Lower lobe of right lung (tissue), 2 donors: ENCODE measurements at regions not wholly inside any gene's neighbourhood (a gene's known extent, or its start where the extent isn't known, plus 50 kb on each side); places are given as distances from the start of the nearest gene placed in this dataset.

Source experiments
- ATAC-seq, 2 donors: fragments of 200-7000 bp; cut with Tn5 transposase; one replicate each; pipeline ENCODE4 v1.9.1; 2020 to 2022; ENCODE audit warnings: mild to moderate bottlenecking in 2 of 2, moderate library complexity in 2 of 2
- DNase-seq: peaks from one replicate; pipeline ENCODE4 v3.0.0-alpha.2; 2020
- H3K27ac ChIP-seq: fragments of 200-600 bp; one replicate; pipeline ENCODE4 v1.8.0; 2022
- H3K27me3 ChIP-seq: fragments of 200-600 bp; one replicate; pipeline ENCODE4 v1.8.0; 2022; ENCODE audit warnings: low read depth
- H3K36me3 ChIP-seq: fragments of 200-600 bp; one replicate; pipeline ENCODE4 v1.8.0; 2022; ENCODE audit warnings: mild to moderate bottlenecking
- H3K4me1 ChIP-seq: fragments of 200-600 bp; one replicate; pipeline ENCODE4 v1.8.0; 2022
- H3K4me3 ChIP-seq: fragments of 200-600 bp; one replicate; pipeline ENCODE4 v1.8.0; 2022; ENCODE audit warnings: mild to moderate bottlenecking
- H3K9me3 ChIP-seq: fragments of 200-600 bp; one replicate; pipeline ENCODE4 v1.8.0; 2022
- intact Hi-C: fragments of 100-400 bp; cut with DNase I; formaldehyde crosslinking; loops from one replicate; pipeline ENCODE4 v1.11.0; 2022
- TF ChIP-seq, protein P1 (sequence below): fragments of 200-600 bp; IDR thresholded peaks from one replicate; pipeline ENCODE4 v1.8.0; 2022; ENCODE audit warnings: antibody characterized with exemption, mild to moderate bottlenecking
- donor health status: DM: no; HTN: yes; CAD: no; lungs with severe emphysema.

DNA sequence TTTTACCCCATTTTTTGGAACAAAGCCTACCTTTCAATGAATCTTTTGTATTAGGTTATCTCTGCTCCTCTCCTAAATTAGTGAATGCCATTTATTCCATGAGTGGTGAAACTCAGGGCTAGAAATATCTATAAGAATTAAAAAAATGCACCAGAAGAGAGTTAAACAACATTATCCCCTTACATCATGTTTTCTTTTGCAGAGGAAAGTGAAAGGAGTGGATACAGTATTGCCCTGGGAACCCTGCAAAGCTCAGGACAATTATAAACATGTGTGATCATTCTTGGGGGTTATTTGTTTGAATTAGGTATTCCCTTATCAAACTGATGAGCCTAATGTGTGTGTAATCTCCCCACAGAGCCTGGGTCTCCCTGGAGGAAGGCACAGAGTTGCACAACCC lies 559.2 kb downstream of the RNF144A start:
- ATAC-seq, result no peak
- intact Hi-C loops, result no loop called here
- no peak for DNase-seq
- no peaks in the 10 kb centered on the region for H3K4me1 ChIP-seq
- no peaks in the 10 kb centered on the region for H3K36me3 ChIP-seq
- TF ChIP-seq, protein P1, sequence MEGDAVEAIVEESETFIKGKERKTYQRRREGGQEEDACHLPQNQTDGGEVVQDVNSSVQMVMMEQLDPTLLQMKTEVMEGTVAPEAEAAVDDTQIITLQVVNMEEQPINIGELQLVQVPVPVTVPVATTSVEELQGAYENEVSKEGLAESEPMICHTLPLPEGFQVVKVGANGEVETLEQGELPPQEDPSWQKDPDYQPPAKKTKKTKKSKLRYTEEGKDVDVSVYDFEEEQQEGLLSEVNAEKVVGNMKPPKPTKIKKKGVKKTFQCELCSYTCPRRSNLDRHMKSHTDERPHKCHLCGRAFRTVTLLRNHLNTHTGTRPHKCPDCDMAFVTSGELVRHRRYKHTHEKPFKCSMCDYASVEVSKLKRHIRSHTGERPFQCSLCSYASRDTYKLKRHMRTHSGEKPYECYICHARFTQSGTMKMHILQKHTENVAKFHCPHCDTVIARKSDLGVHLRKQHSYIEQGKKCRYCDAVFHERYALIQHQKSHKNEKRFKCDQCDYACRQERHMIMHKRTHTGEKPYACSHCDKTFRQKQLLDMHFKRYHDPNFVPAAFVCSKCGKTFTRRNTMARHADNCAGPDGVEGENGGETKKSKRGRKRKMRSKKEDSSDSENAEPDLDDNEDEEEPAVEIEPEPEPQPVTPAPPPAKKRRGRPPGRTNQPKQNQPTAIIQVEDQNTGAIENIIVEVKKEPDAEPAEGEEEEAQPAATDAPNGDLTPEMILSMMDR, result no peak
- no peak overlapping the region for H3K4me3 ChIP-seq
- H3K27ac ChIP-seq, result no peak overlapping the region
- no peaks in the 10 kb centered on the region for H3K27me3 ChIP-seq
- no peaks in the 10 kb centered on the region for H3K9me3 ChIP-seq

DNA sequence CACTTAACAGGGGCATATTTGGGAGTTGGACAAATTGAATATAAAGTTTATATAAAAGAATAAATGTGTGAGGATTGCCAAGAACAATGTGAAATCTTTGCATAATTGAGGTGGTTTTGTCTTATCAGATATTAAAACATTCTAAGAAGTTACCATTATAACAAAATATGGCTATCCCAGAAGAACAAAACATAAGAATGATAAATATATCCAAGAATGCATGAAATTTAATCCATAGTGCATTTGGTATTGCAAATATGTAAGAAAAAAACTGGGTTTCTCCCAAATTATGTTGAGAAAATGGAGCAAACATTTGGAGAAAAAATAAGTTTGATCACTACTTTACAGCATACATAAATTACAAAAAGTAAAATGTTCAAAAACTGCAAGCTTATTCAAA lies 562.4 kb downstream of the RNF144A start:
- Histone ChIP-seq H3K36me3 (no peaks in the 10 kb centered on the region), H3K4me1 (no peaks in the 10 kb centered on the region), H3K27me3 (no peaks in the 10 kb centered on the region), H3K4me3 (no peak overlapping the region), H3K9me3 (no peaks in the 10 kb centered on the region), H3K27ac (no peak overlapping the region)
- intact Hi-C loops, result no loop called here
- no peak for ATAC-seq
- TF ChIP-seq, protein P1, result no peak
- no peak for DNase-seq

DNA sequence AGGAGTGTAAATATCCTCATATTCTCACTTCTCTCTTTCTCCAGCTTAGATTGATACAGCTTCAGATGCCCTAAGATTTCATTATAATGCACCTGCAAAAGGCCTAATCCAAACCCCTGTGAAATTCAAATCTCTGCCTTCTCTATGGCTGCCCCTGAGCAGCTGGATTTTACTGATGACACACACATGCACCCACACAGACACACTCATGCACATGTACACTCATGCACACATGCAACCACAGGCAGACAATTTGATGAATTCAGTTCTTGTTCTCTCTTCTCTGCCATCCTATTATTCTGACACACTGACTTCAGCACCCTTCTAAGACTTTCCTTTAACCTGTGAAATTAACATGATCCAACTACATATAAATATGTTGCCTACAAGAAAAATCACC lies 563.2 kb downstream of the RNF144A start:
- Histone ChIP-seq H3K36me3 (no peaks in the 10 kb centered on the region), H3K27me3 (no peaks in the 10 kb centered on the region), H3K4me3 (no peak overlapping the region), H3K4me1 (no peaks in the 10 kb centered on the region), H3K27ac (no peak overlapping the region), H3K9me3 (no peaks in the 10 kb centered on the region)
- TF ChIP-seq, protein P1, result no peak
- DNase-seq (no peak), ATAC-seq (no peak)
- intact Hi-C loops, result no loop called here

DNA sequence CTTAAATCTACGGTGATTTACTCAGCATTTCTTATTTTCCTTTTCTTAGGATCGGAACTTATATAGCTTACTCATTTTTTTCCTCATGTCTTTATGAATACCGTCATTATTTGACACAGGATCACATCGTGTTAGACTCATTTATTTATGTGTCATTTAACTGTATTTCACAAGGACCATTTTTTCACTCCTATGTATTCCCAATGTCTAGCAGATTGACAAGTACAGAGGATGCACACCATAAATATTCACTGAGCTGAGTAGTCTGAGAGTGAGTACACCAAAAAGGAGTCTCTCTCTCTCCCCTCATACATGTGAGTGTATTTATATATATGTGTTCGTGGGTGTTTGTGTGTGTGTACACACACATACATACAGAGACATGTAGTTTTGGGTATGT lies 573.5 kb downstream of the RNF144A start:
- TF ChIP-seq, protein P1, result no peak
- intact Hi-C loops, result no loop called here
- Histone ChIP-seq H3K36me3 (no peaks in the 10 kb centered on the region), H3K9me3 (no peaks in the 10 kb centered on the region), H3K27ac (no peak overlapping the region), H3K27me3 (no peaks in the 10 kb centered on the region), H3K4me3 (no peak overlapping the region), H3K4me1 (no peaks in the 10 kb centered on the region)
- DNase-seq (no peak), ATAC-seq (no peak)

DNA sequence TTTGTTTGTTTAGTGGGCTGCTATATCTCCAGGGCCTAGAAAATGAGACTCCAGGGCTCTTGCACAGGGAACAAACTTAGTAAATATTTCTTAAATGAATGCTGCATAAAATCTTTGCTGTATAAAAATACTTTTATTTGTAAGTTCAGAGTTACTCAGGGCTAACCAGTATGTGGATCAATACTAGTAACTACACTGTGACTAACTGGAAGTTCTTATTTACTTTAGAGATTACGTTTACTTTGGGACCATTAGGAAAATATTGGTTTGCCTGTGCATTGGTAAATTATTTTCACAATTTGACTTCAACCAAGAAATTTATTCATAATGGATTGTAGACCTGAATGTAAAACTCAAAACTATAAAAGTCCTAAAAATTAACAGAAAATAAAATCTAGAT lies 575.5 kb downstream of the RNF144A start:
- H3K4me1 ChIP-seq, result no peaks in the 10 kb centered on the region
- no peak overlapping the region for H3K27ac ChIP-seq
- no peaks in the 10 kb centered on the region for H3K27me3 ChIP-seq
- TF ChIP-seq, protein P1, result no peak
- intact Hi-C loops, result no loop called here
- ATAC-seq, result no peak
- H3K36me3 ChIP-seq, result no peaks in the 10 kb centered on the region
- H3K9me3 ChIP-seq, result no peaks in the 10 kb centered on the region
- no peak overlapping the region for H3K4me3 ChIP-seq
- no peak for DNase-seq

DNA sequence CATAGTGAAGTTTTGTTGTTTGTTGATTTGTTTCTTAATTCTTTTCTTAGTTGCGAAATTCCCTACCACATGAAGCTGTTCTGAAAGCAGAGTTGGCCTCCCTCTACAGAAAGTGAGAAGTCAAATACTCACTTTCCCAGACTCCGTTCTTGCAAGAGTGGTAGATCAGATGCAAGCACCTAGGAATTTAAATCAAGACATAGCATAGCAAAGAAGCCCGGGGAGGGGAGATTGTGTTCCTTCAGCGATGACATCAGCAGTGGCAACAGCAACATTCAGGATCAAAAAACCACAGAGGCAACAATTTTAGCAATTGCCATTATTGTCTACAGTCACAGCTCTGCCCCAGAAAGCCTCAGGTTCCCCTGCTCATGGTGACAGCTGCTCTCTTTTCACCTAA lies 580.0 kb downstream of the RNF144A start:
- no peak overlapping the region for H3K27ac ChIP-seq
- no peaks in the 10 kb centered on the region for H3K36me3 ChIP-seq
- no peak for DNase-seq
- no peaks in the 10 kb centered on the region for H3K4me1 ChIP-seq
- TF ChIP-seq, protein P1, result no peak
- no peaks in the 10 kb centered on the region for H3K27me3 ChIP-seq
- H3K4me3 ChIP-seq, result no peak overlapping the region
- no peak for ATAC-seq
- intact Hi-C loops, result no loop called here
- no peaks in the 10 kb centered on the region for H3K9me3 ChIP-seq
